ENCODE measurements at regions not wholly inside any gene's neighbourhood (a gene's known extent, or its start where the extent isn't known, plus 50 kb on each side); places are given as distances from the start of the nearest gene placed in this dataset.

GRCh38 chr4:181559637-181560036 lies 683.6 kb upstream of the TENM3 start:
- H3K36me3 ChIP-seq (ENCODE audit: control insufficient read depth in 1 of 2, insufficient read depth in 2 of 2, low read length in 2 of 2): no peaks in the 10 kb centered on the region
- H3K79me2 ChIP-seq (ENCODE audit: insufficient read depth, low read length): no peaks in the 10 kb centered on the region
- no peak overlapping the region for H3K9ac ChIP-seq (ENCODE audit: low read length)
- no peak overlapping the region for H3K27ac ChIP-seq (ENCODE audit: low read depth, low read length)
- POLR2A ChIA-PET: no interaction called here
- no peak for ATAC-seq
- H3K4me2 ChIP-seq (ENCODE audit: low read length): no peak overlapping the region
- DNase-seq (ENCODE audit: low read depth, low spot score): no peak
- intact Hi-C loops (cut with micrococcal nuclease): no loop called here
- H3K9me2 ChIP-seq (ENCODE audit: insufficient read depth): no peaks in the 10 kb centered on the region
- no peak overlapping the region for H2AFZ ChIP-seq (ENCODE audit: low read depth, low read length, poor library complexity, severe bottlenecking)
- no peaks in the 10 kb centered on the region for H3K4me1 ChIP-seq (ENCODE audit: control insufficient read depth in 1 of 2, insufficient read depth in 2 of 2, low read length in 2 of 2)
- RAD21 ChIA-PET (ENCODE audit: low non-redundant PET in 1 of 2, low total read pairs in 2 of 2, uncharacterized antibody in 2 of 2, unreplicated experiment in 2 of 2): no interaction called here
- H3K4me3 ChIP-seq (replicated peaks in 1 of 2; ENCODE audit: low read depth in 1 of 2, low read length in 2 of 2): no peak overlapping the region
- H3K27me3 ChIP-seq (ENCODE audit: insufficient read depth, low read length): no peaks in the 10 kb centered on the region
- H3K9me3 ChIP-seq (ENCODE audit: control insufficient read depth in 1 of 2, insufficient read depth in 1 of 2, low read depth in 1 of 2, low read length in 2 of 2): no peaks in the 10 kb centered on the region
- TF ChIP-seq CBX3 (IDR thresholded peaks at IDR 0.05; ENCODE audit: low read depth) (no peak), CTCF (IDR thresholded peaks at IDR 0.05 in 2 of 3, conservative IDR thresholded peaks at IDR 0.05 in 1 of 3; ENCODE audit: borderline replicate concordance in 1 of 3, insufficient read depth in 1 of 3, low read depth in 2 of 3, low read length in 2 of 3) (no peak), SRF (IDR thresholded peaks at IDR 0.05; ENCODE audit: low read depth) (no peak), POLR2AphosphoS5 (IDR thresholded peaks at IDR 0.05; ENCODE audit: low read depth, low read length) (no peak), SP1 (IDR thresholded peaks at IDR 0.05; ENCODE audit: low read depth) (no peak), SIN3A (IDR thresholded peaks at IDR 0.05; ENCODE audit: low read depth) (no peak)
- CTCF ChIA-PET: no interaction called here
- H4K20me1 ChIP-seq (ENCODE audit: insufficient read depth): no peaks in the 10 kb centered on the region
- no TSS peak for BruUV-seq (replicated peaks)

GRCh38 chr4:181562399-181562798 lies 680.8 kb upstream of the TENM3 start:
- Histone ChIP-seq H3K4me3 (replicated peaks in 1 of 2; ENCODE audit: low read depth in 1 of 2, low read length in 2 of 2) (no peak overlapping the region), H3K9me2 (ENCODE audit: insufficient read depth) (no peaks in the 10 kb centered on the region), H3K4me2 (ENCODE audit: low read length) (no peak overlapping the region), H3K4me1 (ENCODE audit: control insufficient read depth in 1 of 2, insufficient read depth in 2 of 2, low read length in 2 of 2) (no peaks in the 10 kb centered on the region), H3K79me2 (ENCODE audit: insufficient read depth, low read length) (no peaks in the 10 kb centered on the region), H3K9ac (ENCODE audit: low read length) (no peak overlapping the region), H3K27ac (ENCODE audit: low read depth, low read length) (no peak overlapping the region), H2AFZ (ENCODE audit: low read depth, low read length, poor library complexity, severe bottlenecking) (no peak overlapping the region), H4K20me1 (ENCODE audit: insufficient read depth) (no peaks in the 10 kb centered on the region), H3K27me3 (ENCODE audit: insufficient read depth, low read length) (no peaks in the 10 kb centered on the region), H3K9me3 (ENCODE audit: control insufficient read depth in 1 of 2, insufficient read depth in 1 of 2, low read depth in 1 of 2, low read length in 2 of 2) (no peaks in the 10 kb centered on the region), H3K36me3 (ENCODE audit: control insufficient read depth in 1 of 2, insufficient read depth in 2 of 2, low read length in 2 of 2) (no peaks in the 10 kb centered on the region)
- no TSS peak for BruUV-seq (replicated peaks)
- CTCF ChIA-PET: no interaction called here
- no peak for ATAC-seq
- intact Hi-C loops (cut with micrococcal nuclease): no loop called here
- RAD21 ChIA-PET (ENCODE audit: low non-redundant PET in 1 of 2, low total read pairs in 2 of 2, uncharacterized antibody in 2 of 2, unreplicated experiment in 2 of 2): no interaction called here
- no peak for DNase-seq (ENCODE audit: low read depth, low spot score)
- POLR2A ChIA-PET: no interaction called here
- TF ChIP-seq RAD21 (IDR thresholded peaks at IDR 0.05; ENCODE audit: low read depth) (no peak), ATF3 (IDR thresholded peaks at IDR 0.05) (no peak), CTCF (IDR thresholded peaks at IDR 0.05 in 2 of 3, conservative IDR thresholded peaks at IDR 0.05 in 1 of 3; ENCODE audit: borderline replicate concordance in 1 of 3, insufficient read depth in 1 of 3, low read depth in 2 of 3, low read length in 2 of 3) (no peak), POLR2A (IDR thresholded peaks at IDR 0.05; ENCODE audit: borderline replicate concordance, extremely low read depth, insufficient read depth, insufficient read length) (no peak), ZBTB33 (IDR thresholded peaks at IDR 0.05; ENCODE audit: extremely low read depth, insufficient replicate concordance, low read length) (no peak)

Data from HCT116 (cell line).